ENCODE measurements at regions not wholly inside any gene's neighbourhood (a gene's known extent, or its start where the extent isn't known, plus 50 kb on each side); places are given as distances from the start of the nearest gene placed in this dataset.

DNA sequence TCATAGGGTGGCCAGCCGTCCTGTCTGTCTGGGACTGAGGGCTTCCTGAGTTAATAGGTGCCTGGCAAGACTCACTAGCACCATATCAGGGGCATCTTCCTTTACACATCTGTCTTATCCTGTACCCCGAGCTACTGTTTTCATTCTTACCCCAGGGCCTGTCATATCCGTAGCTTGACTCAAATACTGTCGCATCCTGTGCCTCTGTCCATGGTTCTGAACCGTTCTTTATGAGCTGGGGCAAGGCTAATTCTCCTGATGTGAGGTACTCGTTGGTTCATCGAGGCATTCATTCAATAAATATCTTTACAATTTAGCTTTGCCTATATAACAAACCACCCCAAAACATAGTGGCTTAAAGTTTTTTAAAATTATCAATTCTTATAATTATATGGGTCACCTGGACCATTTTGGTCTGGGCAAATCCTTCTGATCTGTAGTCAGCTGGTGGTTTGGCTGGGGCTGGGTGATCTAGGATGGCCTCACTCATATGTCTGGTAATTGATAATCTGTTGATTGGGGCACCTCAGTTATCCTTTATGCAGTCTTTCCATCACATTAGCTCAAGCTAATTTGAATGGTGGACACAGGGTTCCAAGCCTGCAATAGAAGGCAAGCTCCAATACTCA is 121.2 kb downstream of the TLE3 start:
- Histone ChIP-seq H3K36me3 (ENCODE audit: insufficient read depth, low read length) (no peaks in the 10 kb centered on the region), H3F3A (ENCODE audit: low read depth) (no peaks in the 10 kb centered on the region), H3K4me1 (ENCODE audit: insufficient read depth, low read length, poor library complexity, severe bottlenecking) (no peaks in the 10 kb centered on the region), H4K20me1 (ENCODE audit: insufficient read depth, low read length, poor library complexity, severe bottlenecking) (no peaks in the 10 kb centered on the region), H3K4me2 (ENCODE audit: low read depth, low read length, poor library complexity, severe bottlenecking) (no peak overlapping the region), H3K9ac (ENCODE audit: low read depth, low read length, poor library complexity, severe bottlenecking) (no peak overlapping the region), H3K27me3 (ENCODE audit: insufficient read depth, low read length, poor library complexity, severe bottlenecking) (no peaks in the 10 kb centered on the region), H2AFZ (ENCODE audit: low read length) (no peak overlapping the region), H3K9me2 (replicated peaks; ENCODE audit: low read depth, low read length) (no peaks in the 10 kb centered on the region), H3K79me2 (ENCODE audit: insufficient read depth, low read length) (no peaks in the 10 kb centered on the region), H3K4me3 (ENCODE audit: low read length, poor library complexity, severe bottlenecking) (no peak overlapping the region), H3K9me3 (ENCODE audit: insufficient read depth, low read depth, low read length) (no peaks in the 10 kb centered on the region)
- no peak for TF ChIP-seq EZH2phosphoT487 (IDR thresholded peaks at IDR 0.05; ENCODE audit: borderline replicate concordance)
- TF ChIP-seq, protein P1, sequence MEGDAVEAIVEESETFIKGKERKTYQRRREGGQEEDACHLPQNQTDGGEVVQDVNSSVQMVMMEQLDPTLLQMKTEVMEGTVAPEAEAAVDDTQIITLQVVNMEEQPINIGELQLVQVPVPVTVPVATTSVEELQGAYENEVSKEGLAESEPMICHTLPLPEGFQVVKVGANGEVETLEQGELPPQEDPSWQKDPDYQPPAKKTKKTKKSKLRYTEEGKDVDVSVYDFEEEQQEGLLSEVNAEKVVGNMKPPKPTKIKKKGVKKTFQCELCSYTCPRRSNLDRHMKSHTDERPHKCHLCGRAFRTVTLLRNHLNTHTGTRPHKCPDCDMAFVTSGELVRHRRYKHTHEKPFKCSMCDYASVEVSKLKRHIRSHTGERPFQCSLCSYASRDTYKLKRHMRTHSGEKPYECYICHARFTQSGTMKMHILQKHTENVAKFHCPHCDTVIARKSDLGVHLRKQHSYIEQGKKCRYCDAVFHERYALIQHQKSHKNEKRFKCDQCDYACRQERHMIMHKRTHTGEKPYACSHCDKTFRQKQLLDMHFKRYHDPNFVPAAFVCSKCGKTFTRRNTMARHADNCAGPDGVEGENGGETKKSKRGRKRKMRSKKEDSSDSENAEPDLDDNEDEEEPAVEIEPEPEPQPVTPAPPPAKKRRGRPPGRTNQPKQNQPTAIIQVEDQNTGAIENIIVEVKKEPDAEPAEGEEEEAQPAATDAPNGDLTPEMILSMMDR (conservative IDR thresholded peaks at IDR 0.05; ENCODE audit: low read length): no peak

DNA sequence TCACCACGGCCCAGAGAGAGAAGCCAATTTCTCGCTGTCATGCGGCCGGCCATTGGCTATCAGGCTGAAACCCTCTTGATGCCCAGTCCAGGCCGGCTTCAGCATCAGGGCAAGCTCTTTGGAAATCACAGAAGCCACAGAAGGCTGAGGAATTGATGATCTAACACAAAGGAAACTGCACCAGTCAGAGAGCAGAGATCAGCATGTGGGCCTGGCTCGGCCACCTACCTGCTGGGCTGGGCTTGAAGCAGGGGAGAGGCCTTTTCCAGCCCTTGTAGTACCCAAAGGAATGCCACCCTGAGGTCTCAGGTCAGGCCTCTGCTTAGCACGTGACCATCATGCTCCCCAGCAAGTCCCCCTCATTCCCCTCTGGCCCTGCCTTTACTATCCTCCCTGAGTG is 119.1 kb downstream of the TLE3 start:
- H3K27me3 ChIP-seq (ENCODE audit: insufficient read depth, low read length, poor library complexity, severe bottlenecking): no peaks in the 10 kb centered on the region
- H3K79me2 ChIP-seq (ENCODE audit: insufficient read depth, low read length): no peaks in the 10 kb centered on the region
- no peaks in the 10 kb centered on the region for H4K20me1 ChIP-seq (ENCODE audit: insufficient read depth, low read length, poor library complexity, severe bottlenecking)
- no peak overlapping the region for H3K4me3 ChIP-seq (ENCODE audit: low read length, poor library complexity, severe bottlenecking)
- no peak overlapping the region for H3K4me2 ChIP-seq (ENCODE audit: low read depth, low read length, poor library complexity, severe bottlenecking)
- H3F3A ChIP-seq (ENCODE audit: low read depth): no peaks in the 10 kb centered on the region
- no peaks in the 10 kb centered on the region for H3K9me3 ChIP-seq (ENCODE audit: insufficient read depth, low read depth, low read length)
- no peak overlapping the region for H3K9ac ChIP-seq (ENCODE audit: low read depth, low read length, poor library complexity, severe bottlenecking)
- no peak for TF ChIP-seq EZH2phosphoT487 (IDR thresholded peaks at IDR 0.05; ENCODE audit: borderline replicate concordance)
- TF ChIP-seq, protein P1 (conservative IDR thresholded peaks at IDR 0.05; ENCODE audit: low read length): no peak
- no peaks in the 10 kb centered on the region for H3K36me3 ChIP-seq (ENCODE audit: insufficient read depth, low read length)
- no peaks in the 10 kb centered on the region for H3K4me1 ChIP-seq (ENCODE audit: insufficient read depth, low read length, poor library complexity, severe bottlenecking)
- no peaks in the 10 kb centered on the region for H3K9me2 ChIP-seq (replicated peaks; ENCODE audit: low read depth, low read length)
- H2AFZ ChIP-seq (ENCODE audit: low read length): no peak overlapping the region

DNA sequence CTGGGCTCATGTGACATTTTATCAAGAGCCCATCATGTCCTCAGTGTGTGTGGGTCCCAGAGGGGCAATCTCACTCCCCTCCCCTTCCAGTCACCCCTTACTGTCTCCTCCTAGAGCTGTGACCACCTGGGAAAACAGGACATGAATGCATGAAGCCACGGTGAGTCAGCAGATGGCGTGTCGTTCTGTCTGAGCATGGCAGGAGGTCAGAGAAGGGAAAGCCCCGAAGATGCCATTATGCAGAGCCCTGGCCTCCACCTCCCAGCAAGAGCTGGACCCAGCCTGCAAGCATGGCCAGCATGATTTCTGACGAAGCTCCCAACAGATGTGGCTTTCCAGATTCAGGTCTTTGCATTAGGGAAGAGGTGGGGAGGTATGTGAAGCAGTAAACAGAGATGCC is 118.5 kb downstream of the TLE3 start:
- H3K9ac ChIP-seq (ENCODE audit: low read depth, low read length, poor library complexity, severe bottlenecking): no peak overlapping the region
- H3K27me3 ChIP-seq (ENCODE audit: insufficient read depth, low read length, poor library complexity, severe bottlenecking): no peaks in the 10 kb centered on the region
- no peaks in the 10 kb centered on the region for H3K9me3 ChIP-seq (ENCODE audit: insufficient read depth, low read depth, low read length)
- H3K9me2 ChIP-seq (replicated peaks; ENCODE audit: low read depth, low read length): no peaks in the 10 kb centered on the region
- no peak overlapping the region for H3K4me3 ChIP-seq (ENCODE audit: low read length, poor library complexity, severe bottlenecking)
- no peaks in the 10 kb centered on the region for H3F3A ChIP-seq (ENCODE audit: low read depth)
- no peaks in the 10 kb centered on the region for H3K79me2 ChIP-seq (ENCODE audit: insufficient read depth, low read length)
- no peaks in the 10 kb centered on the region for H4K20me1 ChIP-seq (ENCODE audit: insufficient read depth, low read length, poor library complexity, severe bottlenecking)
- no peak for TF ChIP-seq EZH2phosphoT487 (IDR thresholded peaks at IDR 0.05; ENCODE audit: borderline replicate concordance)
- TF ChIP-seq, protein P1 (conservative IDR thresholded peaks at IDR 0.05; ENCODE audit: low read length): peak; percentile 28; the same call in 1 of the 2 replicates
- H3K36me3 ChIP-seq (ENCODE audit: insufficient read depth, low read length): no peaks in the 10 kb centered on the region
- no peak overlapping the region for H3K4me2 ChIP-seq (ENCODE audit: low read depth, low read length, poor library complexity, severe bottlenecking)
- no peaks in the 10 kb centered on the region for H3K4me1 ChIP-seq (ENCODE audit: insufficient read depth, low read length, poor library complexity, severe bottlenecking)
- H2AFZ ChIP-seq (ENCODE audit: low read length): no peak overlapping the region

All from Loucy (cell line).